B cell (primary cell): ENCODE measurements at regions not wholly inside any gene's neighbourhood (a gene's known extent, or its start where the extent isn't known, plus 50 kb on each side); places are given as distances from the start of the nearest gene placed in this dataset.

Experiments used
- ATAC-seq: fragments of 200-7000 bp; cut with Tn5 transposase; one replicate; pipeline ENCODE4 v1.10.0; 2021; ENCODE audit warnings: low read depth, mild to moderate bottlenecking, moderate number of reproducible peaks, moderate library complexity
- CTCF ChIA-PET: fragments of 350-600 bp; sonication (Branson Sonifier 250); formaldehyde crosslinking; loops from one replicate; lab custom pipeline; 2021; ENCODE audit warnings: antibody characterized with exemption, inconsistent platforms; lab: Charles Lee
- POLR2A ChIA-PET: fragments of 350-600 bp; sonication (Branson Sonifier 250); formaldehyde crosslinking; loops from one replicate; lab custom pipeline; 2021; ENCODE audit warnings: antibody characterized with exemption; lab: Charles Lee
- DNase-seq: peaks from one replicate; pipeline ENCODE4 v3.0.0; 2013
- H2AFZ ChIP-seq: 2 replicates; pipeline ENCODE4 v1.6.1; 2012; ENCODE audit warnings: mild to moderate bottlenecking, low read depth, low read length; ENCODE audit not compliant: insufficient read depth, poor library complexity, severe bottlenecking
- H3K27ac ChIP-seq, 2 donors: 1 replicate in 1 of 2; 2 replicates in 1 of 2; pipeline ENCODE4 v1.5.1; 2012 to 2013; ENCODE audit warnings: low read length in 2 of 2, mild to moderate bottlenecking in 2 of 2, moderate library complexity in 1 of 2
- H3K27me3 ChIP-seq, 4 experiments: fragments of 200-600 bp in 1 of 4; sonication (generic) in 1 of 4; replicated peaks in 1 of 4; 1 replicate in 2 of 4; 2 replicates in 2 of 4; pipeline versions ENCODE4 v1.6.1 to v1.7.0; 2013 to 2016; ENCODE audit warnings: low read length in 3 of 4, mild to moderate bottlenecking in 2 of 4, mixed read lengths in 1 of 4, moderate library complexity in 1 of 4; ENCODE audit not compliant: insufficient read depth in 4 of 4, control insufficient read depth in 3 of 4; ENCODE audit errors: control extremely low read depth in 1 of 4
- H3K36me3 ChIP-seq, 2 experiments: replicated peaks in 1 of 2; 1 replicate in 1 of 2; 2 replicates in 1 of 2; pipeline versions ENCODE4 v1.6.1 to v1.7.1; 2013; ENCODE audit warnings: low read length in 1 of 2; ENCODE audit not compliant: insufficient read depth in 2 of 2, control insufficient read depth in 1 of 2; ENCODE audit errors: control extremely low read depth in 1 of 2, extremely low read depth in 1 of 2
- H3K4me1 ChIP-seq, 2 donors: fragments of 200-600 bp in 1 of 2; sonication (generic) in 1 of 2; 1 replicate in 1 of 2; 2 replicates in 1 of 2; pipeline versions ENCODE4 v1.5.1 to v1.6.1; 2013 to 2017; ENCODE audit warnings: low read length in 2 of 2; ENCODE audit not compliant: control insufficient read depth in 2 of 2, insufficient read depth in 2 of 2
- H3K4me2 ChIP-seq: replicated peaks from 2 replicates; pipeline ENCODE3; 2012; ENCODE audit warnings: mild to moderate bottlenecking, low read depth, low read length; ENCODE audit not compliant: poor library complexity, severe bottlenecking
- H3K4me3 ChIP-seq, 5 experiments: fragments of 200-600 bp in 1 of 5; sonication (generic) in 1 of 5; 1 replicate in 3 of 5; 2 replicates in 2 of 5; pipeline versions ENCODE4 v1.5.1 to v1.7.0; 2011 to 2016; ENCODE audit warnings: low read length in 4 of 5, mild to moderate bottlenecking in 4 of 5, low read depth in 2 of 5, control low read depth in 1 of 5, moderate library complexity in 1 of 5; ENCODE audit not compliant: insufficient read depth in 1 of 5; ENCODE audit errors: control extremely low read depth in 1 of 5, extremely low read depth in 1 of 5
- H3K79me2 ChIP-seq: fragments of 200-600 bp; sonication (generic); one replicate; pipeline ENCODE4 v1.6.0; 2016; ENCODE audit warnings: low read length; ENCODE audit not compliant: control insufficient read depth, insufficient read depth
- H3K9ac ChIP-seq: fragments of 200-600 bp; sonication (generic); 2 replicates; pipeline ENCODE4 v1.6.1; 2017; ENCODE audit warnings: mild to moderate bottlenecking, low read length, moderate library complexity
- H3K9me3 ChIP-seq, 3 donors: one replicate each; pipeline versions ENCODE4 v1.6.1 to v1.7.1; 2013; ENCODE audit warnings: low read length in 2 of 3; ENCODE audit not compliant: control insufficient read depth in 2 of 3, insufficient read depth in 1 of 3; ENCODE audit errors: control extremely low read depth in 1 of 3
- H4K20me1 ChIP-seq: 2 replicates; pipeline ENCODE4 v1.6.0; 2012; ENCODE audit warnings: mild to moderate bottlenecking, low read length; ENCODE audit not compliant: insufficient read depth, control insufficient read depth, poor library complexity, severe bottlenecking
- H3K27ac Mint-ChIP-seq: one replicate; pipeline ENCODE4 v1.8.0; 2021; ENCODE audit warnings: mixed read lengths
- H3K27me3 Mint-ChIP-seq: one replicate; pipeline ENCODE4 v1.8.0; 2021; ENCODE audit warnings: mixed read lengths
- H3K4me1 Mint-ChIP-seq: one replicate; pipeline ENCODE4 v1.8.0; 2021; ENCODE audit warnings: mixed read lengths
- H3K4me3 Mint-ChIP-seq: one replicate; pipeline ENCODE4 v1.8.0; 2021; ENCODE audit warnings: mixed read lengths
- H3K9me3 Mint-ChIP-seq: one replicate; pipeline ENCODE4 v1.8.0; 2022; ENCODE audit warnings: mixed read lengths; ENCODE audit not compliant: insufficient read depth
- CTCF ChIP-seq: fragments of 200-600 bp; IDR thresholded peaks from one replicate; pipeline ENCODE4 v1.8.0; 2022; ENCODE audit warnings: antibody characterized with exemption, mild to moderate bottlenecking
- EZH2 ChIP-seq: IDR thresholded peaks from 2 replicates; pipeline ENCODE4 v1.6.1; 2012; ENCODE audit warnings: borderline replicate concordance, low read depth, mild to moderate bottlenecking, moderate library complexity, low read length; ENCODE audit not compliant: insufficient read depth, poor library complexity, severe bottlenecking
- WGBS: methylation state at CpG from one replicate; pipeline ENCODE4 v1.1.5; 2013; ENCODE audit warnings: missing lambda C conversion rate; ENCODE audit not compliant: insufficient coverage; 5-methylcytosine and 5-hydroxymethylcytosine counted together
- intact Hi-C: fragments of 100-400 bp; cut with micrococcal nuclease; formaldehyde crosslinking; loops from one replicate; pipeline ENCODE4 v1.10.0; 2022

GRCh38 chr12:88994971-88995370 lies 357.3 kb downstream of the DUSP6 start:
- Histone ChIP-seq H3K4me1 (no peaks in the 10 kb centered on the region), H3K9me3 (no peaks in the 10 kb centered on the region), H2AFZ (no peak overlapping the region), H3K27ac (no peak overlapping the region), H3K9ac (no peak overlapping the region), H3K36me3 (no peaks in the 10 kb centered on the region), H3K27me3 (peaks cover 0 to 3% (median 0%) of the 10 kb centered on the region in 4 experiments), H3K4me2 (no peak overlapping the region), H4K20me1 (no peaks in the 10 kb centered on the region), H3K79me2 (no peaks in the 10 kb centered on the region), H3K4me3 (no peak overlapping the region)
- TF ChIP-seq EZH2 (no peak), CTCF (no peak)
- H3K4me1 Mint-ChIP-seq: no peaks in the 10 kb centered on the region
- no peaks in the 10 kb centered on the region for H3K9me3 Mint-ChIP-seq
- no CpG with 5 or more reads among the region's 1 CpG for WGBS
- ChIA-PET CTCF (no interaction called here), POLR2A (no interaction called here)
- ATAC-seq: no peak
- no peak for DNase-seq
- peaks cover 17% of the 10 kb centered on the region for H3K27me3 Mint-ChIP-seq
- H3K4me3 Mint-ChIP-seq: no peak overlapping the region
- no peak overlapping the region for H3K27ac Mint-ChIP-seq
- intact Hi-C loops: no loop called here

- POLR2A ChIA-PET: no interaction called here
- Histone ChIP-seq H3K79me2 (no peaks in the 10 kb centered on the region), H3K4me3 (no peak overlapping the region), H4K20me1 (no peaks in the 10 kb centered on the region), H3K9me3 (no peaks in the 10 kb centered on the region), H3K27ac (no peak overlapping the region), H3K27me3 (peaks cover 0 to 3% (median 0%) of the 10 kb centered on the region in 4 experiments), H2AFZ (no peak overlapping the region), H3K9ac (no peak overlapping the region), H3K4me2 (no peak overlapping the region), H3K36me3 (no peaks in the 10 kb centered on the region), H3K4me1 (no peaks in the 10 kb centered on the region)
- no peak overlapping the region for H3K4me3 Mint-ChIP-seq
- intact Hi-C loops: no loop called here
- ATAC-seq: no peak
- peaks cover 17% of the 10 kb centered on the region for H3K27me3 Mint-ChIP-seq
- WGBS: no CpG with 5 or more reads among the region's 2 CpGs
- CTCF ChIA-PET: no interaction called here
- no peak overlapping the region for H3K27ac Mint-ChIP-seq
- no peak for TF ChIP-seq CTCF
- TF ChIP-seq EZH2: no peak
- DNase-seq: no peak
- H3K9me3 Mint-ChIP-seq: no peaks in the 10 kb centered on the region
- no peaks in the 10 kb centered on the region for H3K4me1 Mint-ChIP-seq
These were observed 357.8 kb downstream of the DUSP6 start for GRCh38 chr12:88994537-88994936.
